Anterior cingulate cortex (tissue), 58 donors: ENCODE measurements at regions not wholly inside any gene's neighbourhood (a gene's known extent, or its start where the extent isn't known, plus 50 kb on each side); places are given as distances from the start of the nearest gene placed in this dataset.
A peak's percentile ranks its signal among the peaks of the same experiment; 100 is the strongest.
"Not testable (repeated sequence)": the region's sequence is repeated elsewhere in the genome, so short reads cannot be mapped to it uniquely, and the experiment has no call there.

ENCODE experiments used
- DNase-seq, 58 donors: peaks; one replicate each; lab custom pipeline; 2025; lab: John Stamatoyannopoulos, UW

DNA sequence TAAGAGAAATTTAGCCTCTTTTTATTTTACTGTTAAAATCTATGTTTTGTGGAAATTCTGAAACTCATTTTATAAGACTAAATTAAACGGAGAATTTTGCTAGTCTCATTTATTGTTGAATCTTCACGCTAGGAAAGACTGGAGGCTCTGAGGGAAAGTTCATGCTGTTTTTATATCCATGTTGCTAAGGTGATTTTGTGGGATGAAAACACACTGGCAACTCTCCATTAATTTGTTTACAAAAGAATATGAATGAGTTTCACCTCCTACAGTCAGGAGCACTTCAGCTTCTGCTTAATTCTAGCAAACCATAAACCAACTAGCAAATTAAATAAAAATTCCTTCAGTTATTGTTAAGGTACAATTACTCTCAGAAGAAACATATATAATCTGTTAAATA, 195.4 kb downstream of the RAP2B start:
- DNase-seq, result no peak

DNA sequence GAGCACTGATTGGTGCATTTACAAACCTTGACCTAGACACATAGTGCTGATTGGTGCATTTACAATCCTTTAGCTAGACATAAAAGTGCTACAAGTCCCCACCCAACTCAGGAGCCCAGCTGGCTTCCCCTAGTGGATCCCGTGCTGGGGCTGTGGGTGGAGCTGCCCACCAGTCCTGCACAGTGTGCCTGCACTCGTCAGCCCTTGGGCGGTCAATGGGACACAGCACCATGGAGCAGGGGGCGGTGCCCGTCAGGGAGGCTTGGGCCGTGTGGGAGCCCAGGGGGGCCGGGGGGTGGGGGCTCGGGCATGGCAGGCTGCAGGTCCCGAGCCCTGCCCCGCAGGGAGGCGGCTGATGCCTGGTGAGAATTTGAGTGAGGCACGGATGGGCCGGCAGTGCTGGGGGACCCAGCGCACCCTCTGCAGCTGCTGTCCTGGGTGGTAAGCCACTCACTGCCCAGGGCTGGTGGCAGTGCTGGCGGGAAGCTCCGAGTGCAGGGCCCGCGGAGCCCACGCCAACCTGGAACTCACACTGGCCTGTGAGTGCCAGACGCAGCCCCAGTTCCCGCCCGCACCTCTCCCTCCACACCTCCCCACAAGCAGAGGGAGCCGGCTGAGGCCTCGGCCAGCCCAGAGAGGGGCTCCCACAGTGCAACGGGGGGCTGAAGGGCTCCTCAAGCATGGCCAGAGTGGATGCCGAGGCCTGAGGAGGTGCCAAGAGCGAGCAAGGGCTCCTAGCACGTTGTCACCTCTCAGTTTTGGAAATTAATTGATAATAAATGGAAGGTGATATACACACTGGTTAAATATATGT, 207.7 kb downstream of the RAP2B start:
- DNase-seq, result peak in 1 of 58 donors; percentile 5

- DNase-seq, result no peak
Observed at GRCh38 chr3:153370680-153371079, 208.7 kb downstream of the RAP2B start.

DNA sequence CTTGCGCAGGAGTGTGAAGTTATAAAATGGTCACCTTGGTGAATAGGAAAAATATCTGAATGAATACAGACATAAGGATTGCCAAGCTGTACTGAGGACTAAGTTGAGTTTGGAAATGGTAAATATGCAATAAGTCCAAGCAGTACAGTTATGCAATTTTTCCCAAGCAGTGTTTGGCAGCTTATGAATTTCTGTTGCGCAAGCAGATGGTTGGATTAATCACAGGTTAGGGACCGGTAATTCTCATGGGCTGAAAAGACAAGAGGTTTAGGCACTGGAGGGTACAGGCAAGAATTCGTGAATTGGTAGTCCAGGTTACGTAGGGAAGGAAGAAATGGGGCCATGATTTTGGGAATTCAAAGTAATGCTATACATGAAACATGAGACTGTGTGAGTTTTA, 210.3 kb downstream of the RAP2B start:
- no peak for DNase-seq

DNA sequence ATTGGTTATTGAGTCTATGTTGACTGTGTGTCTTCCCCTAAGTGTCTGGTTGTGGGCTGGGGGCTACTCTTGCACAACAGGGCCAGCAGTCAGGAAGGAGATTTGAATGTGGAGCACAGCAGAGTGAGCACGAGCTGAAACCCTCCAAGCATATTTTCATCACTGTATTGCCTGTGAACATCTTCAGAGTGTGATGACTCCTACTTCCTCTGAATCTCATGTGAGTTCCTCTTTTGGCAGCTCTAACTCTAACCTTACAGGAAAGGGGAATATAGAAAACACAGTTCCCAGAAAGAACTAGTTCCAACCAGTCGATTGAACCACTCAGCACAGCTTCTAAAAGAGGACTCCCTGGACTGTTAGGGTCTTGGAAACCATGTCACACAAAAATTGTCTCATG, 211.6 kb downstream of the RAP2B start:
- peak in 4 of 58 donors; percentile 3 to 14 (median 8) for DNase-seq

- DNase-seq, result not testable (repeated sequence)
Observed at GRCh38 chr3:153378366-153378765, 216.3 kb downstream of the RAP2B start.

- DNase-seq, result no peak
Observed at GRCh38 chr3:153379516-153379915, 217.5 kb downstream of the RAP2B start.

- DNase-seq, result no peak
Observed at GRCh38 chr3:153385343-153385742, 223.3 kb downstream of the RAP2B start.

DNA sequence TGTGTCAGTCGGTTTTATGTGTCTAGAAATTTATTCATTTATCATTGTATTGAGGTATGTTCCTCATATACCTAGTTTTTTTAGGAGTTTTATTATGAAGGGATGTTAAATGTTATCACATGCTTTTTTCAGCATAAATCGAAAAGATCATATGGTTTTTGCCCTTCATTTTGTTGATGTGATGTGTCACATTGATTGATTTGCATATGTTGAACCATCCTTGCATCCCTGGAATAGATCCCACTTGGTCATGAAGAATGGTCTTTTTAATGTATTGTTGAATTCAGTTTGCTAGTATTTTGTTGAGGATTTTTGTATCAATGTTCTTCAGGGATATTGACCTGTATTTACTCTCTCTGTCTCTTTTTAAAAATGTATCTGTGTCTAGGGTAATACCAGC, 230.3 kb downstream of the RAP2B start:
- no peak for DNase-seq

DNA sequence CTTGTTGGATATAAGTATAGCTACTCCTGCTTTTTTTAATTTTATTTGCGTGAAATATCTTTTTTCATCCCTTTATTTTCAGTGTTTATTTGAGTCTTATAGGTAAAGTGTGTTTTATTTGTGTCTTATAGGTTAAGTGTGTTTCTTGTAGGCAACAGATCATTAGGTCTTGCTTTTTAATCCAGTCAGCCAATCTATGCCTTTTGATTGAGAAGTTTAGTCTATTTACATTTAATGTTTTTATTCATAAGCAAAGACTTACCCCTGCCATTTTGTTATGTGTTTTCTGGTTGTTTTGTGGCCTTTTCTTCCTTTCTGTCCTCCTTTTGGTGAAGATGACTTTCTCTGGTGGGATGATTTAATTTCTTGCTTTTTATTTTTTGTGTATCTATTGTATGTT, 232.0 kb downstream of the RAP2B start:
- DNase-seq, result no peak

DNA sequence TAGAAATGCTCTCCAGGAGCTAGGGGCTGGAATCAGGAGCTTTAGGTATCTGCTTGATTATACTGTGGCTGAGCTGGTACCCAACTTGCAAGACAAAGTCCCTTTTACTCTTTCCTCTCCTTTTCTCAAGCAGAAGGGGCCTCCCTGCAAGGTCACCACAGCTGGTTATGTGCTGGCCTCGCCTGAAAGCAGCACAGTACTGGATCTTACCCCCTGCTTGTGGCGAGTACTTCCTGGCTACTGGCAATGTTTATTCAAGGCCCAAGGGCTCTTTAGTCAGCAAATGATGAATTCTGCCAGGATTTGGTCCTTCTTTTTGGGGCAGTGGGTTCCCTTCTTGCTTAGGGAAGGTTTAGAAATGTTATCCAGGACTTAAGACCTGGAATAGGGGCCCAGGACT, 234.6 kb downstream of the RAP2B start:
- DNase-seq, result no peak

DNA sequence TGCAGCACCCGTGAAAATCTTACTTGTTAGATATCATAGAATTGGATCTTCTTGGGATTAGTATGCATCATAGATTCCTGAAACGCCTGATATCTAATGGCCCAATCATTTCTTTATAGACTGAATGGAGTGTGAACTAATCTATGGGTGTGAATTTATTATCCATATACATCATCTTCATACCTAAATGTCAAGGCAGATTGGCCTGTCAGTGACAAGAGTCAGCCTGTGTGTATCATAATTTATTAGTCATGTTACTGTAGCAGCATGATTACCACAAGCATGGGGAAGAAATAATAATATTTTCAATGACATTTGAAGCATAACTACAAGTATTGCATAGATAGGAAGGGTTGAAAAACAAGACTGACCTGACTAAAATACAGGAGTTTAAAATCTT, 235.8 kb downstream of the RAP2B start:
- DNase-seq, result no peak

DNA sequence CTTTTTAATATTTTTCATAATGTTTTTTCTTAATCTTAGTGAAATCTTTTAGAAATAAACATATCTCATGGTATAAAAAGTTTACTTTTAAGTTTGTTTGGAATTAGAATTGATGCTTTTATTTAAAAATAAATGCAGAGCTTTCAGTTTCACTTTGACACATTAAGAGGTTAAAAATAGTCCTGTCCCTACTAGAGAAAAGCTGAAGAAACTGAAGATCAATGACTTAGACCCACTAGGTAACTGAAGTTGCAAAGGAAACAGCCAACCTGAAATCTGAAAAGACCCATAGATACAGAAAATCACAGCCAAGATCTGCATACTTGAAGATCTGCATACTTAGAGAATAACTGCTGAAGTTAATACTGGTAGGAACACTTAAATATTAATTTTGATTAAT, 237.6 kb downstream of the RAP2B start:
- no peak for DNase-seq

- no peak for DNase-seq
Observed at GRCh38 chr3:153400641-153401040, 238.6 kb downstream of the RAP2B start.

- DNase-seq, result no peak
Observed at GRCh38 chr3:153404157-153404556, 242.1 kb downstream of the RAP2B start.

DNA sequence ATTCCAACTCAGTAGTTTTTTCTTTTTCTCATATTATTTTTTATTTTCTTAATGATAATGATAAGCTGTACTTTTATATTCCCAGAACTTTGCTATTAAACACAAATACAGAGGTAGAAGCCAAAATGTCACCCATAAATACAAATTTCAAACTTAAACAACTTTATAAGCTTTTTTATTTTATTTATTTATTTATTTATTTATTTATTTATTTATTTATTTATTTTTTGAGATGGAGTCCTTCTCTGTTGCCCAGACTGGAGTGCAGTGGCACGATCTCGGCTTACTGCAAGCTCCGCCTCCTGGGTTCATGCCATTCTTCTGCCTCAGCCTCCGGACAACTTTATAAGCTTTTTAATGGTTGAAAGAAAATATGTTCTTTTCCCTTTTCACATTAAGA, 243.3 kb downstream of the RAP2B start:
- DNase-seq, result not testable (repeated sequence)

GRCh38 chr3:153410517-153410916, 248.5 kb downstream of the RAP2B start:
- no peak for DNase-seq

GRCh38 chr3:153414982-153415381, 253.0 kb downstream of the RAP2B start:
- no peak for DNase-seq

GRCh38 chr3:153422314-153422713, 260.3 kb downstream of the RAP2B start:
- no peak for DNase-seq

GRCh38 chr3:153423820-153424219, 261.8 kb downstream of the RAP2B start:
- not testable (repeated sequence) for DNase-seq

DNA sequence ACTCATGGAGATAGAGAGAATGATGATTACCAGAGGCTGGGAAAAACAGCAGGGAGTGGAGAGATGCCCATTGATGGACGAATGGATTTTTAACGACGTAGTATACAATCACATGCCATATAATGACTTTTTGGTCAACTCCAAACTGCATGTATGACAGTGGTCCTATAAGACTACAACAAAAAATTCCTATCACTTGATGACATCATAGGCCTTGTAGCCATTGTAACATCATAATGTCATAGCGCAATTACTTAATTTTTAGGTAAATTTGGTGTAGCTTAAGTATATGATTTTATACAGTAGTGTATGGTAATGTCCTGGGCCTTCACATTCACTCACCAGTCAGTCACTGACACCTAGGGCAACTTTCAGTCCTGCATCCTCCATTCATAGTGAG, 264.3 kb downstream of the RAP2B start:
- DNase-seq, result no peak

DNA sequence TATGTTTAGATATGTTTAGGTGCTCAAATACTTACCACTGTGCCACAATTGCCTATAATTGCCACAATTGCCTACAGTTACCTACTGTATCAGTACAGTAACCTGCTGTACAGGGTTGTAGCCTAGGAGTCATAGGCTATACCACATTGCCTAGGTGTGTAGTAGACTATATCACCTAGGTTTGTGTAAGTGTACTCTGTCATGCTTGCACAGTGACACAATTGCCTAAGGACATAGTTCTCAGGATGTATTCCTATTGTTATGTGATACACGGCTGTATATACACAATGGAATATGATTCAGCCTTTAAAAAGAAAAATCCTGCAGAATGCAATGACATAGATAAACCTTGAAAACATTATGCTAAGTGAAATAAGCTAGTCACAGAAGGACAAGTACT, 264.8 kb downstream of the RAP2B start:
- DNase-seq, result no peak

- DNase-seq, result no peak
Observed at GRCh38 chr3:153429821-153430220, 267.8 kb downstream of the RAP2B start.
